Mesothelial cell of epicardium (in vitro differentiated cells): ENCODE measurements at regions not wholly inside any gene's neighbourhood (a gene's known extent, or its start where the extent isn't known, plus 50 kb on each side); places are given as distances from the start of the nearest gene placed in this dataset.

Experiments used
- DNase-seq, 2 experiments: peaks; one replicate each; pipeline ENCODE4 v3.0.0; 2021; ENCODE audit warnings: low spot score in 2 of 2; ENCODE audit not compliant: unreplicated experiment in 2 of 2
- H3K27ac Mint-ChIP-seq: 2 replicates; pipeline ENCODE4 v1.8.0; 2021; ENCODE audit warnings: mixed read lengths
- H3K27me3 Mint-ChIP-seq: 2 replicates; pipeline ENCODE4 v1.8.0; 2021; ENCODE audit warnings: low read depth, mixed read lengths
- H3K36me3 Mint-ChIP-seq: 2 replicates; pipeline ENCODE4 v1.8.0; 2021; ENCODE audit warnings: mixed read lengths
- H3K4me1 Mint-ChIP-seq: 2 replicates; pipeline ENCODE4 v1.8.0; 2021; ENCODE audit warnings: mixed read lengths
- H3K4me3 Mint-ChIP-seq: 2 replicates; pipeline ENCODE4 v1.8.0; 2021; ENCODE audit warnings: mild to moderate bottlenecking, moderate library complexity, mixed read lengths
- H3K9me3 Mint-ChIP-seq: 2 replicates; pipeline ENCODE4 v1.8.0; 2021; ENCODE audit warnings: mixed read lengths
- TF ChIP-seq, protein P1 (sequence below): fragments of 200-600 bp; sonication (generic); IDR thresholded peaks from one replicate; pipeline ENCODE4 v1.5.0; 2021; ENCODE audit warnings: antibody characterized with exemption; ENCODE audit not compliant: unreplicated experiment

DNA sequence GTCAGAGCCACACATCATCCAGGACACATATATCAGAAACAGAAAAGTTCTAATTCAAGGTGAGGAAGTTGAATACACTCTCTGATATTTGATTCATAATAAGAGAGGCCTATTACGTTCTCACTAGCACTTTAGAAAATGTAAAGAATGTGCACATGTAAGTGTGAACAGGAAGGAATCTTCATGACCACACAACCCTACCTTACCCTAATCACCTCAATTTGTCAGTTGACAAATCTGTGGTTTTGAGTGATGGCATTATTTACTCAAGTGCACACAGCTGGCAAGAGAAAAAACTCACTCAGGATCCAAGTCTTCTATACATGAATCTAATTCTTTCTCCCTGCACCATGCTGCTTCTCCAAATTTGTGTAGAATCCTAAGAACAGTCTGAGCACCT is 445.8 kb downstream of the SUCLA2 start:
- Mint-ChIP-seq H3K36me3 (no peaks in the 10 kb centered on the region), H3K4me1 (no peaks in the 10 kb centered on the region), H3K4me3 (no peak overlapping the region), H3K27ac (no peak overlapping the region), H3K9me3 (no peaks in the 10 kb centered on the region), H3K27me3 (no peaks in the 10 kb centered on the region)
- TF ChIP-seq, protein P1, sequence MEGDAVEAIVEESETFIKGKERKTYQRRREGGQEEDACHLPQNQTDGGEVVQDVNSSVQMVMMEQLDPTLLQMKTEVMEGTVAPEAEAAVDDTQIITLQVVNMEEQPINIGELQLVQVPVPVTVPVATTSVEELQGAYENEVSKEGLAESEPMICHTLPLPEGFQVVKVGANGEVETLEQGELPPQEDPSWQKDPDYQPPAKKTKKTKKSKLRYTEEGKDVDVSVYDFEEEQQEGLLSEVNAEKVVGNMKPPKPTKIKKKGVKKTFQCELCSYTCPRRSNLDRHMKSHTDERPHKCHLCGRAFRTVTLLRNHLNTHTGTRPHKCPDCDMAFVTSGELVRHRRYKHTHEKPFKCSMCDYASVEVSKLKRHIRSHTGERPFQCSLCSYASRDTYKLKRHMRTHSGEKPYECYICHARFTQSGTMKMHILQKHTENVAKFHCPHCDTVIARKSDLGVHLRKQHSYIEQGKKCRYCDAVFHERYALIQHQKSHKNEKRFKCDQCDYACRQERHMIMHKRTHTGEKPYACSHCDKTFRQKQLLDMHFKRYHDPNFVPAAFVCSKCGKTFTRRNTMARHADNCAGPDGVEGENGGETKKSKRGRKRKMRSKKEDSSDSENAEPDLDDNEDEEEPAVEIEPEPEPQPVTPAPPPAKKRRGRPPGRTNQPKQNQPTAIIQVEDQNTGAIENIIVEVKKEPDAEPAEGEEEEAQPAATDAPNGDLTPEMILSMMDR = no peak
- DNase-seq = no peak

DNA sequence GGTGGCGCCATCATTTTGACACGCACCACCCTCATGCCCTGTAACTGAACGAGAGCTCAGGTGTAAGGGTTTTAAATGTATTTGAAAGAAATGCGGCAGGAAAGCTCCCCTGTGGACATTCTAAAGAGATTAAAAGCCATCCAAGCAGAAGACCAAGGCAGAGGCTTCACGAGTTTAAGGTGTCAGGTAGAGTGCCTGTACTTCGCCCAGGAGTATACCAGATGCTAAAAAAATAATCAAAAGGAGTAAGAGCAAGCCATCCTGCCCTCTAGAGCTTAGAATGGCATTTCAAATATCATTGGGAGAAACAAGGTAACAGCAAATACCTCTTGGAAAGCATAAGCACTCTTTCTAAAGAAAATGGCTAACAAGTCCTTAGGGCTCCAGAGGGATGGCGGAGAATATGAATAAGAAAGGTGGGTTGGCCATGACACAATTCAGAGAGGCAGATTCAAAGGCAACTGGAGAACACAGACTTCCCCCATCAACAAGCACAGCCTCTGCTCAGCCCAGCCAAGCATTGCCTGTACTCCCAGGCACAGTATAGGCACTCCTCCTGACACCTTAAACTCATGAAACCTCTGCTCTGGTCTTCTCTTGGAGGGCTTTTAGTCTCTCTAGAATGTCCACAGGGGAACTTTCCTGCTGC is 447.6 kb downstream of the SUCLA2 start:
- Mint-ChIP-seq H3K4me3 (no peak overlapping the region), H3K4me1 (no peaks in the 10 kb centered on the region), H3K9me3 (no peaks in the 10 kb centered on the region), H3K27ac (no peak overlapping the region), H3K36me3 (no peaks in the 10 kb centered on the region), H3K27me3 (no peaks in the 10 kb centered on the region)
- TF ChIP-seq, protein P1 = no peak
- no peak for DNase-seq

DNA sequence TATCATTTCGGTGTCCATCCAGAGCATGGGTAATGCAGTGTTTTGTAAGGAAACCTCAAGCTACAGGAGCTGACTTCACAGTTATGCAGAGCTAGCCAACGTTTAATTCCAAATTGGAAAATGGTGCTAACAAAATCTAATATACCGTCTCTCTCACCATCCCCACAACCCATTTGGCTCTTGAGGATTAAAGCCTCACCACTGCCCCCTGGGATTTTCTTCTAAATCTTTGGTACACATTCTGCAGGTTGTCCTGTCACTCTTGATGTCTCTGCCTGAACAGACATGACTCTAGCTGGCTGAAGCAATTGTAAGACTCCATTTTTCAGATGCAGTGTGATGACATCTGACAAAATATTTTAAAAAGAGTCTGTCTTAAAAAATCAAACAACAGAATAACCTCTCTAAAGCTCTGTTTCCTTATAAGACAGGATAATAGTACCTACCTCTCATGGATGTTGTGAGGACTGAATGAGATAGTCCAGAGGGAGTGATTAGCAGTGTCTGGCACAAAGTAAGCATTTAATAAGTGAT is 451.8 kb downstream of the SUCLA2 start:
- H3K27me3 Mint-ChIP-seq = peaks cover 1% of the 10 kb centered on the region
- no peak for DNase-seq
- no peak overlapping the region for H3K4me3 Mint-ChIP-seq
- H3K9me3 Mint-ChIP-seq = no peaks in the 10 kb centered on the region
- H3K36me3 Mint-ChIP-seq = no peaks in the 10 kb centered on the region
- TF ChIP-seq, protein P1 = no peak
- H3K4me1 Mint-ChIP-seq = peaks cover 6% of the 10 kb centered on the region
- no peak overlapping the region for H3K27ac Mint-ChIP-seq

DNA sequence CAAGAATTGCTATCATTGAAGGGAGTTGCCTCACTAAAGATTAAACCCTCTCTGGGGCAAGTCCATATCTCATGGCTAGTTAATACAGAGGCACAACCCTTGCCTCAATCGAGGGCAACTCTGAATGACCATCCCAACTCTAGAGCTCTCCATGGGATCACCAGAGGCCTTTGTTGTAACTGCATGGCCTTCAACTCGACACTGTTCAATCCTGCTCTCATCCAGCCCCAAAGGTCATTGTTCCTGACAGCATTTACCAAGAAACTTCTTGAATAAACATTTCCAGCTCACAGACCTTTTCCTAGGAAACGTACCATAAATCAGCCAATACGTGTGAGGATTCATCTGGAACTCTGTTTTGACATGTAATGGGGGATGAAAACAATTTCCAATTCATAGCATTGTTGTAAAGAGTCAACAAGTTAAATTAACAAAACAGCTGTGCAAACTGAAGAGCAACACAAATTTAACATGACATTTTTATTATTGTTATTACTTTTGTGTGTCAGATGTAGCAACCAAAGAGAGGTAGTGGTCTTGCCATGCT is 452.7 kb downstream of the SUCLA2 start:
- no peak overlapping the region for H3K4me3 Mint-ChIP-seq
- no peak overlapping the region for H3K27ac Mint-ChIP-seq
- H3K9me3 Mint-ChIP-seq = no peaks in the 10 kb centered on the region
- no peaks in the 10 kb centered on the region for H3K36me3 Mint-ChIP-seq
- peaks cover 1% of the 10 kb centered on the region for H3K27me3 Mint-ChIP-seq
- no peak for DNase-seq
- TF ChIP-seq, protein P1 = no peak
- H3K4me1 Mint-ChIP-seq = peaks cover 6% of the 10 kb centered on the region

DNA sequence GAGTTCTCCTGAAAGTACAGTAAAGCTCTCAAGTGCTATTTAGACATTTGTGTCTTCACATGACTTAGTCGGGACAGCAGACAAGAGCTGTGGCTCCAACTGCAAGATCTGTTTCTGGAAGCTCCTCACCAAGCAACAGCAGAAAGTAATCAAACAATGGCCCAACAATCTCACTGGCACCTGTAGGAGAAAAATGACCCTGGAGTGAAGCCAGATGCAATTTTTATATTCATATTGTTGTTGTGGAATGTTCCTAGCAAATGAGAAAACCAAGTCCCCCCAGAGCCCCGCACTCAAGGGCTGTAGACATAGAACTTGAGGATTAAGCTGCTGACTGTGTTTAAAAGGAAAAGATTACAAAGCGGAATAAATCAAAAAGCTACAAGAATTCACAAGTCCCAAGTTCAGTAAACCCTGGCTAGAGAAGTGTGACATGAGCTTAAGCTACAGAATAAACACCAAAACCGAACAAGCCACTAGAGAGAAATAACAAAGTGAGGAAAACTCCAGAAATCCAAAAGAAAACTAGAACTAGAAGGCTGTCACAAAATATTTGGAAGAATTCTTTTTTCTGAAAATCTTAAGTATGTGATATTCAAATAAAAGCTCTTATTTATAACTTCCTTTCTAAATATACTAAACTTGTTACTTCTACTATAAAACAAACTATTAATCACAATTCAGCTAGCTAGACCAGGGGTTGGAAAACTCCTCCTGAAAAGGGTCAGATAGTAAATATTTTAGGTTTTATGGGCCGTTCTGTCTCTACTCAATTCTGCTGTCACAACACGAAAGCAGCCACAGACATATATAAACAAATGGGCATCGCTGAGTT is 454.5 kb downstream of the SUCLA2 start:
- H3K27me3 Mint-ChIP-seq = peaks cover 8% of the 10 kb centered on the region
- peaks cover 6% of the 10 kb centered on the region for H3K4me1 Mint-ChIP-seq
- no peak for DNase-seq
- TF ChIP-seq, protein P1 = no peak
- no peaks in the 10 kb centered on the region for H3K36me3 Mint-ChIP-seq
- no peaks in the 10 kb centered on the region for H3K9me3 Mint-ChIP-seq
- no peak overlapping the region for H3K4me3 Mint-ChIP-seq
- H3K27ac Mint-ChIP-seq = no peak overlapping the region
